ENCODE measurements at regions not wholly inside any gene's neighbourhood (a gene's known extent, or its start where the extent isn't known, plus 50 kb on each side); places are given as distances from the start of the nearest gene placed in this dataset.

DNA sequence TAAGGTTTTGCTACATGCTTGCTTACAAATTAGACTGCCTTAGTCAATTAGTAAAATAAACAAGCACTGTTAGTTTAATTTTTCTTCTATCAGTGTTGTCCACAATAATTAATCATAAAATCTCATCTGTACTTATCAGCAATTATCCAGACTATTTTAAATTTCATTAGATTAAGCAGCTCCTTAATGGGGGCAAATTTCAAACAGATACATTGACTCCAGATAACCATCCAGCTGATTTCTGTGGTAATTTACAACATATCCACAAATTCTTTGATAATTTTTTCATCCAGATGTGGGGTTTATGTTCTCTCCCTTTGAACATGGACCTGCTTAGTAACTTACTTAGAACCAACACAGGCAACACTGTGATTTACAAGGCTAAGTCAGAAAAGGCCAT lies 170.4 kb upstream of the CWC22 start:
- Histone ChIP-seq H3K4me3 (no peak overlapping the region), H3K36me3 (no peaks in the 10 kb centered on the region), H3K27me3 (replicated peaks; ENCODE audit: insufficient read depth) (no peaks in the 10 kb centered on the region), H3K27ac (no peak overlapping the region), H3K9me3 (no peaks in the 10 kb centered on the region), H3K4me1 (replicated peaks) (no peaks in the 10 kb centered on the region)
- TF ChIP-seq POLR2AphosphoS5 (IDR thresholded peaks at IDR 0.05) (no peak), POLR2A (IDR thresholded peaks at IDR 0.05) (no peak)
- TF ChIP-seq, protein P1, sequence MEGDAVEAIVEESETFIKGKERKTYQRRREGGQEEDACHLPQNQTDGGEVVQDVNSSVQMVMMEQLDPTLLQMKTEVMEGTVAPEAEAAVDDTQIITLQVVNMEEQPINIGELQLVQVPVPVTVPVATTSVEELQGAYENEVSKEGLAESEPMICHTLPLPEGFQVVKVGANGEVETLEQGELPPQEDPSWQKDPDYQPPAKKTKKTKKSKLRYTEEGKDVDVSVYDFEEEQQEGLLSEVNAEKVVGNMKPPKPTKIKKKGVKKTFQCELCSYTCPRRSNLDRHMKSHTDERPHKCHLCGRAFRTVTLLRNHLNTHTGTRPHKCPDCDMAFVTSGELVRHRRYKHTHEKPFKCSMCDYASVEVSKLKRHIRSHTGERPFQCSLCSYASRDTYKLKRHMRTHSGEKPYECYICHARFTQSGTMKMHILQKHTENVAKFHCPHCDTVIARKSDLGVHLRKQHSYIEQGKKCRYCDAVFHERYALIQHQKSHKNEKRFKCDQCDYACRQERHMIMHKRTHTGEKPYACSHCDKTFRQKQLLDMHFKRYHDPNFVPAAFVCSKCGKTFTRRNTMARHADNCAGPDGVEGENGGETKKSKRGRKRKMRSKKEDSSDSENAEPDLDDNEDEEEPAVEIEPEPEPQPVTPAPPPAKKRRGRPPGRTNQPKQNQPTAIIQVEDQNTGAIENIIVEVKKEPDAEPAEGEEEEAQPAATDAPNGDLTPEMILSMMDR (IDR thresholded peaks at IDR 0.05): no peak
- intact Hi-C loops (cut with DNase I): no loop called here
- no peak for DNase-seq (ENCODE audit: low spot score)

DNA sequence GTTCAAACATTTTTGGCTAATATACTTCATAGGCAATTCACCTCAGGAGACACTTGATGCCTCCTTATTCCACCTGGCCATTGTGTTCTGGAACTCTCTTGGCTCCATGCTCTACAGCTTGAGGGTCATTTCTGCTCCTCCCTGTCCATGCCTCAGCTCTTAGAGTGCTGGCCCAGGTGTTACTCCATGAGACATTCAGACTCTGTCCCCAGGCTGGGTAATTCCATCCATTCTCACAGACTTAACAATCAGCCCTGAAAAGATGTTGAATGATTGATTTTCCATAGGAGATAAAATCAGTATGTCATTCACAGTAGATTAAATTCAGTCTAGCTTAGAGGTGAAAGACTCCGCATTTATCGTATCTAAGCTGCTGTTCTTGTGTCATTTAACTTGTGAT lies 168.6 kb upstream of the CWC22 start:
- TF ChIP-seq, protein P1 (IDR thresholded peaks at IDR 0.05): no peak
- TF ChIP-seq POLR2A (IDR thresholded peaks at IDR 0.05): no peak
- TF ChIP-seq POLR2AphosphoS5 (IDR thresholded peaks at IDR 0.05): no peak
- intact Hi-C loops (cut with DNase I): no loop called here

DNA sequence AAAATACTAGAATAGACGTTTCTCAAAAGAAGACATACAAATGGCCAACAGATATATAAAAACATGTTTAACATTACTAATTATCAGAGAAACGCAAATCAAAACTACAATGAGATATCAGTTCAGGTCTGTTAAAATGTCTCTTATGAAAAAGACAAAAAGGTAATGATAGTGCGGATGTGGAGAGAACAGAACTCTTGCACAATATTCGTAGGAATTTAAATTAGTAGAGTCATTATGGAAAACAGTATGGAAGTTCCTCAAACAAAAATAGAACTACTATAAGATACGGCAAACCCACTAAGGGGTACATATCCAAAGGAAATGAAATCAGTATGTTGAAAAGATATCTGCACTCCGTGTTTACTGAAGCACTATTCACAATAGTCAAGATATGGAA lies 167.5 kb upstream of the CWC22 start:
- Histone ChIP-seq H3K9me3 (no peaks in the 10 kb centered on the region), H3K4me1 (replicated peaks) (no peaks in the 10 kb centered on the region), H3K27me3 (replicated peaks; ENCODE audit: insufficient read depth) (no peaks in the 10 kb centered on the region), H3K36me3 (no peaks in the 10 kb centered on the region), H3K4me3 (no peak overlapping the region), H3K27ac (no peak overlapping the region)
- WGBS: 88% methylated on average over 6 of the region's 6 CpGs
- intact Hi-C loops (cut with DNase I): no loop called here
- no peak for TF ChIP-seq POLR2AphosphoS5 (IDR thresholded peaks at IDR 0.05)
- no peak for TF ChIP-seq POLR2A (IDR thresholded peaks at IDR 0.05)
- TF ChIP-seq, protein P1 (IDR thresholded peaks at IDR 0.05): no peak
- no peak for DNase-seq (ENCODE audit: low spot score)

More for the DNA sequence above, 168.6 kb upstream of the CWC22 start:
- no peaks in the 10 kb centered on the region for H3K9me3 ChIP-seq
- 88% methylated on average over 2 of the region's 2 CpGs for WGBS
- H3K27ac ChIP-seq: no peak overlapping the region
- no peaks in the 10 kb centered on the region for H3K36me3 ChIP-seq
- H3K4me3 ChIP-seq: no peak overlapping the region
- H3K27me3 ChIP-seq (replicated peaks; ENCODE audit: insufficient read depth): no peaks in the 10 kb centered on the region
- no peak for DNase-seq (ENCODE audit: low spot score)
- H3K4me1 ChIP-seq (replicated peaks): no peaks in the 10 kb centered on the region

DNA sequence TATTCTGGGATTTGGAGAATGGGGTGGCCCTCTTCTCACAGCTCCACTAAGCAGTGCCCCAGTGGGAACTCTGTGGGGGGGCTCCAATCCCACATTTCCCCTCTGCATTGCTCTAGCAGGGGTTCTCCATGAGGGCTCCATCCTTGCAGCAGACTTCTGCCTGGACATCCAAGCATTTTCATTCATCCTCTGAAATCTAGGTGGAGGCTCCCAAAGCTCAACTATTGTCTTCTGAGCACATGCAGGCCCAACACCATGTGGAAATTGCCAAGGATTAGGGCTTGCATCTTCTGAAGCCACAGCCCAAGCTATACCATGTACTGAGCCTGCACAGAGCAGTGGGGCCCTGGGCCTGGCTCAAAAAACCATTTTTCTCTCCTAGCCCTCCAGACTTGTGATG lies 162.4 kb upstream of the CWC22 start:
- Histone ChIP-seq H3K4me1 (replicated peaks) (no peaks in the 10 kb centered on the region), H3K9me3 (no peaks in the 10 kb centered on the region), H3K4me3 (no peak overlapping the region), H3K27me3 (replicated peaks; ENCODE audit: insufficient read depth) (no peaks in the 10 kb centered on the region), H3K36me3 (no peaks in the 10 kb centered on the region), H3K27ac (no peak overlapping the region)
- intact Hi-C loops (cut with DNase I): no loop called here
- TF ChIP-seq POLR2A (IDR thresholded peaks at IDR 0.05) (no peak), POLR2AphosphoS5 (IDR thresholded peaks at IDR 0.05) (no peak)
- TF ChIP-seq, protein P1 (IDR thresholded peaks at IDR 0.05): no peak
- DNase-seq (ENCODE audit: low spot score): no peak

DNA sequence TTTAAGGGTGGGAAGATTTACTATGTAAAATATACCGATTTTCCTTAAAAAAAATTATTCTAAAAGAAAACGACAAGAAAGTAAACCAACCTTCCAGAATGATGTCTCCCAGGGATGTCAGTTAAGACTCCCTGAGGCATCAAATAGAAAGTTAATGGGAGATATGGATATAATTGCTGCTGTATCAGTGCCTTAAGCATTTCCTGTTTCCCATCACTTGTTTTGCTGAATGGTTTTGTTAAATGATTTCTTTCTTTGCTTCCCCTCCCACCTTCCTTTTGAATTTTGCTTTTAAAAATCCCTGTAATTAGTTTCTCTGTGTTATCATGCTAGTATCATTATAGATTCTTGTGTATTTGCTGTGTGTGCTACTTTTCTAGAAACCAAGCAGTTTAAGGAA lies 154.3 kb upstream of the CWC22 start:
- H3K27ac ChIP-seq: no peak overlapping the region
- no peaks in the 10 kb centered on the region for H3K9me3 ChIP-seq
- no peaks in the 10 kb centered on the region for H3K4me1 ChIP-seq (replicated peaks)
- H3K4me3 ChIP-seq: no peak overlapping the region
- no peak for DNase-seq (ENCODE audit: low spot score)
- intact Hi-C loops (cut with DNase I): no loop called here
- H3K27me3 ChIP-seq (replicated peaks; ENCODE audit: insufficient read depth): no peaks in the 10 kb centered on the region
- TF ChIP-seq POLR2A (IDR thresholded peaks at IDR 0.05): no peak
- TF ChIP-seq, protein P1 (IDR thresholded peaks at IDR 0.05): no peak
- no peak for TF ChIP-seq POLR2AphosphoS5 (IDR thresholded peaks at IDR 0.05)
- H3K36me3 ChIP-seq: no peaks in the 10 kb centered on the region
- WGBS: 92% methylated on average over 2 of the region's 2 CpGs
